HK-2 (cell line): ENCODE measurements at regions not wholly inside any gene's neighbourhood (a gene's known extent, or its start where the extent isn't known, plus 50 kb on each side); places are given as distances from the start of the nearest gene placed in this dataset.

Experiments used
- DNase-seq: peaks from one replicate; pipeline ENCODE4 v3.0.0-alpha.2; 2018; ENCODE audit not compliant: unreplicated experiment

DNA sequence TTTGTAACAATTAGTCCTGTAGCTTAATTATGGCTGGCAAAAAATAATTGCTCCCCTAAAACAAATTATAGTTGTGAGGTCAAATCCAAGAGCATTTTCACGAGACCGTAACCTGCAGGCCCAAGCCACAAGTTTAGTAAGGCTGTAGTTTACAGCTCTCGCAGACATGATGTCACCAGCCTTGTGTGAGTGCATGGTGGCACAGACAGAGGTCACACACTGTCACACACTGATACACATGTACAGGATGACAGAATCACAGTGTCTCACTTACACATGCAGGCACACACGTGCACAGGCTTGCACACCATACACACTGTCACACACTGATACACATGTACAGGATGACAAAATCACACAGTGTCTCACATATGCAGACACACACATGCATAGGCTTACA lies 518.8 kb downstream of the IRX1 start:
- no peak for DNase-seq

- no peak for DNase-seq
Measured at GRCh38 chr5:4116834-4117233, 521.2 kb downstream of the IRX1 start.

- no peak for DNase-seq
Measured at GRCh38 chr5:4124221-4124970, 528.8 kb downstream of the IRX1 start.

GRCh38 chr5:4128994-4129393 lies 533.4 kb downstream of the IRX1 start:
- DNase-seq = no peak

GRCh38 chr5:4129523-4129922 lies 533.9 kb downstream of the IRX1 start:
- DNase-seq = no peak

GRCh38 chr5:4130819-4131218 lies 535.2 kb downstream of the IRX1 start:
- DNase-seq = no peak

GRCh38 chr5:4137781-4138180 lies 542.1 kb downstream of the IRX1 start:
- no peak for DNase-seq

DNA sequence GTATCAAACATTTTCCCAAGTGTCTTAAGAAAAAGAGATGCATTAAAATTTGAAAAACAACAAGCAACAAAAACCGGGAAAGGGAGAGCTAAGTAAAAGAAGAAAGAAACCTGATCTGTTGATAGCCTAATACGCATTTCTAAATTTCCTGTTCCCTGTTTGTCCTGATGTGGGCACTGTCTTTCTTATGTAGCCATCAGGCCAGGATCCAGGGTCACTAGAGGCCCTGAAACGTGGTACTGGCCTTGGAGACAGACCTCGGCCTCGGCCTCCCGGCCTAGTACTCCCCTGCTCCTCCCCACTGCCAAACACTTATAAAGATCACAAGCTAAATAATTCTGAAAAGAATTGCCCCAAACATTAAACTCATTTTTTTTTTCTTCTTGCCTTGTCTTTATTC lies 547.2 kb downstream of the IRX1 start:
- no peak for DNase-seq

- DNase-seq = no peak
Measured at GRCh38 chr5:4144411-4145007, 548.9 kb downstream of the IRX1 start.

GRCh38 chr5:4145511-4145910 lies 549.9 kb downstream of the IRX1 start:
- no peak for DNase-seq

GRCh38 chr5:4148009-4148408 lies 552.4 kb downstream of the IRX1 start:
- DNase-seq = no peak

GRCh38 chr5:4150067-4150466 lies 554.4 kb downstream of the IRX1 start:
- DNase-seq = no peak

GRCh38 chr5:4156153-4156552 lies 560.5 kb downstream of the IRX1 start:
- no peak for DNase-seq

DNA sequence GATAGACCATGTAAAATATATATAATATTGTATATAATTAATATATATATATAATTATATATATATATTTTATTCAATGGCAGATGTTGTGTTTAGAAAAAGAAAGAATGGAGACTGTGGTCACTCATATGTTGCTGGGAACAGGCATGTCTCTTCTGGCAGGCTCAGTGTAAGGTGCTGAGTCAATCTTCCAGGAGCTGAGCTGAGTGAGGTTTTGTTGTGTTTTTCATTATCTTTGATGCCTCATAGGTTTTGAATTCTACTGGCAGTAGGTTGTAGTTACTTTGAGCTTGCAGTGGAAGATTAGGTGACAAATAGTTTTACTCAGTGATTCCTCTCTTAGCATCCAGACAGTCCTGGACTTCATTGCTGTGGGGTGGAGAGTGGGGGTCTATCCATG lies 561.3 kb downstream of the IRX1 start:
- DNase-seq = no peak

DNA sequence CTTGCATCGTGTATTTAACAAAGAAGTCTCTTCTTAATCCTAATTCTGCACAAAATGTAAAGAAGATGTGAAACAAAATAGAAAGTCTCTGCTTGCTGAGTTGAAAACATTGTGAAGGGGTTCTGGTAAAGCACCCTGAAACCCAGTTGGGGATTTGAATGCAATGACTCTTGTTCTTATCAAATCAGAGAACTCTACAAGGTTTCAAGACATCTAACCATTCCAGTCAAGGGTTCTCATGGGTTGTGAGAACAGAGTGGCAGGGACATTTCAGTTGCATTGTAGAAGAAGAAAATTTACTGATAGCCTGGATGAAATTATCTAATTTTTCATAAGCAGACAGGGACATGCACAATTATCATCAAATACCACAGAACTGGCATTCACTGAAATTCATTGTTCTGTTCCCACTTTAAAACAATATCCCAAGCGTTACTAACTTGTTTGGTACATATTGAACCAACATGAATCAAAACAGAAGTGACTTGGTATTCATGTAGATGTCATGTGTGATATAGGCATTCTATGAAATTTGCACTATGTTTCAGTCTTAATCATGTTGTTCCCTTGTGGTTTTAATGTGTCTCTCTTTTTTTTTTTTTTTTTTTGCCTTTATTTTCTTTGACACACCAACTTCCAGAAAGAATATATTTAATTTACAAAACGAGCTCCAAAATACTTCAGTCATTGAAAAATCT lies 563.3 kb downstream of the IRX1 start:
- no peak for DNase-seq

GRCh38 chr5:4159681-4160080 lies 564.0 kb downstream of the IRX1 start:
- DNase-seq = no peak

- no peak for DNase-seq
Measured at GRCh38 chr5:4164167-4164566, 568.5 kb downstream of the IRX1 start.

DNA sequence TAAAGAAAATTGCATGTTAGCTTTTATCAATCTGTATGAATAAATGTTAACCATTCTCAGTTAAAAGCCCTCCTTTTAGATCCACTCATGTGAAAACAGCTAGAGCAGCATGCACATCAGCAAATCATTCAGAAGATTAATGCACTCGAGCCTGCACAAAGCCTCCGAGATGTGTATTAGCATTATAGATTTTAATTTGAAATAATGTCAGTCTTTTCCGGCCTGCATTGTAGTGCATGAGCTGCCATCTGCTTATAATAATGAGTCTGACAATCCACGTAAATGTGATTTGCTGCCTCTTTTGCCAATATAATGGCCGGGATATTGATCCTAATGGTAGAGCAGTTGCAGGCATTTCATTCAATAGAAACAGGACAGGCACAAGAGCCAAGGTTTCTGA lies 585.1 kb downstream of the IRX1 start:
- DNase-seq = no peak

- DNase-seq = no peak
Measured at GRCh38 chr5:4182144-4182543, 586.5 kb downstream of the IRX1 start.

DNA sequence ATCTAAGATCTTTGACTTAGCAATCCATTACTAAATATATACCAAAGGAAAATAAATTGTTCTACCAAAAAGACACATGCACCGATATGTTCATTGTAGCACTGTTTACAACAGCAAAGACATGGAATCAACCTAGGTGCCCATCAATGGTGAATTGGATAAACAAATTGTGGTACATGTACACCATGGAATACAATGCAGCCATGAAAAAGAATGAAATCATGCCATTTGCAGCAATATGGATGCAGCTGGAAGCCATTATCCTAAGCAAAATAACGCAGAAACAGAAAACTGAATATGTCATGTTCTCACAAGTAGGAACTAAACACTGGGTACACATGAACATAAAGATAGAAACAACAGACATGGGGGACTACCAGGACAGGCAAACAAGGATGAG lies 589.5 kb downstream of the IRX1 start:
- no peak for DNase-seq

GRCh38 chr5:4188704-4189103 lies 593.1 kb downstream of the IRX1 start:
- no peak for DNase-seq

- DNase-seq = no peak
Measured at GRCh38 chr5:4189317-4189716, 593.7 kb downstream of the IRX1 start.

- DNase-seq = no peak
Measured at GRCh38 chr5:4191041-4191440, 595.4 kb downstream of the IRX1 start.
